ENCODE measurements at regions not wholly inside any gene's neighbourhood (a gene's known extent, or its start where the extent isn't known, plus 50 kb on each side); places are given as distances from the start of the nearest gene placed in this dataset.
"Not testable (repeated sequence)": the region's sequence is repeated elsewhere in the genome, so short reads cannot be mapped to it uniquely, and the experiment has no call there.

DNA sequence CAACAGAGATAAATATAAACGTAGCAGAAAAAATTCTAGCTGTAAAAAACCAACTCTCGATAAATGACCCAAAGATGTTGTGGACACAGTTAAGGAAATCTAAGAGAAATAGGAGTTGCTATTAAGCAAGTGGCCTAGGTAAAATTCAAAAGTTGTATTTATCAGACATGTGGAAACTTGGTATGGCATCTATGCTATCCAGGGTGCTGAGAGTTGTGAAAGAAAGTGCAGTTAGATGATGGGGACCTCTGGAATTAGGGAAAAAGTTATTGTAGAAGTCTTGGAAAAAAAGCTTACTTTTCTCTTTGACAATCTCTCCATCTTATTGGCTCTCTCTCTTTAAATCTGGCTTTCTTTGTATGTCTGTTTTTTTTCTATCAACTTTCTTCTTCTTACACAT, 1090.9 kb downstream of the TBL1XR1 start:
- no peak for DNase-seq

GRCh38 chr3:176097027-176097426, 1100.3 kb downstream of the TBL1XR1 start:
- H3K4me1 ChIP-seq (ENCODE audit: control insufficient read depth, insufficient read depth, low read length, poor library complexity, severe bottlenecking), result no peaks in the 10 kb centered on the region
- no peak overlapping the region for H3K4me3 ChIP-seq (ENCODE audit: insufficient read depth, low read depth, low read length, poor library complexity, severe bottlenecking)
- no peak for DNase-seq
- no peaks in the 10 kb centered on the region for H3K9me3 ChIP-seq (ENCODE audit: control insufficient read depth, low read length)
- H3K36me3 ChIP-seq (ENCODE audit: control insufficient read depth, insufficient read depth, low read length), result no peaks in the 10 kb centered on the region
- H3K27me3 ChIP-seq (replicated peaks; ENCODE audit: control insufficient read depth, insufficient read depth, low read length, poor library complexity, severe bottlenecking), result no peaks in the 10 kb centered on the region
- no peak overlapping the region for H3K27ac ChIP-seq (ENCODE audit: insufficient read depth, low read length, poor library complexity, severe bottlenecking)

More for the DNA sequence above, 1090.9 kb downstream of the TBL1XR1 start:
- Histone ChIP-seq H3K9me3 (ENCODE audit: control insufficient read depth, low read length) (no peaks in the 10 kb centered on the region), H3K36me3 (ENCODE audit: control insufficient read depth, insufficient read depth, low read length) (no peaks in the 10 kb centered on the region), H3K4me3 (ENCODE audit: insufficient read depth, low read depth, low read length, poor library complexity, severe bottlenecking) (no peak overlapping the region), H3K27me3 (replicated peaks; ENCODE audit: control insufficient read depth, insufficient read depth, low read length, poor library complexity, severe bottlenecking) (no peaks in the 10 kb centered on the region), H3K4me1 (ENCODE audit: control insufficient read depth, insufficient read depth, low read length, poor library complexity, severe bottlenecking) (no peaks in the 10 kb centered on the region), H3K27ac (ENCODE audit: insufficient read depth, low read length, poor library complexity, severe bottlenecking) (no peak overlapping the region)

- not testable (repeated sequence) for H3K9me3 ChIP-seq (ENCODE audit: control insufficient read depth, low read length); H3K36me3 ChIP-seq (ENCODE audit: control insufficient read depth, insufficient read depth, low read length); H3K27me3 ChIP-seq (replicated peaks; ENCODE audit: control insufficient read depth, insufficient read depth, low read length, poor library complexity, severe bottlenecking); DNase-seq; H3K27ac ChIP-seq (ENCODE audit: insufficient read depth, low read length, poor library complexity, severe bottlenecking); H3K4me3 ChIP-seq (ENCODE audit: insufficient read depth, low read depth, low read length, poor library complexity, severe bottlenecking); H3K4me1 ChIP-seq (ENCODE audit: control insufficient read depth, insufficient read depth, low read length, poor library complexity, severe bottlenecking)
Measured at GRCh38 chr3:176093892-176094291, 1103.4 kb downstream of the TBL1XR1 start.

GRCh38 chr3:176090727-176091126, 1106.6 kb downstream of the TBL1XR1 start:
- H3K4me3 ChIP-seq (ENCODE audit: insufficient read depth, low read depth, low read length, poor library complexity, severe bottlenecking), result no peak overlapping the region

GRCh38 chr3:176088962-176089383, 1108.3 kb downstream of the TBL1XR1 start:
- DNase-seq, result no peak
- Histone ChIP-seq H3K4me1 (ENCODE audit: control insufficient read depth, insufficient read depth, low read length, poor library complexity, severe bottlenecking) (no peaks in the 10 kb centered on the region), H3K27ac (ENCODE audit: insufficient read depth, low read length, poor library complexity, severe bottlenecking) (no peak overlapping the region), H3K9me3 (ENCODE audit: control insufficient read depth, low read length) (no peaks in the 10 kb centered on the region), H3K4me3 (ENCODE audit: insufficient read depth, low read depth, low read length, poor library complexity, severe bottlenecking) (no peak overlapping the region), H3K27me3 (replicated peaks; ENCODE audit: control insufficient read depth, insufficient read depth, low read length, poor library complexity, severe bottlenecking) (no peaks in the 10 kb centered on the region), H3K36me3 (ENCODE audit: control insufficient read depth, insufficient read depth, low read length) (no peaks in the 10 kb centered on the region)

More at GRCh38 chr3:176090727-176091126, 1106.6 kb downstream of the TBL1XR1 start:
- no peak for DNase-seq
- no peak overlapping the region for H3K27ac ChIP-seq (ENCODE audit: insufficient read depth, low read length, poor library complexity, severe bottlenecking)
- H3K27me3 ChIP-seq (replicated peaks; ENCODE audit: control insufficient read depth, insufficient read depth, low read length, poor library complexity, severe bottlenecking), result no peaks in the 10 kb centered on the region
- no peaks in the 10 kb centered on the region for H3K4me1 ChIP-seq (ENCODE audit: control insufficient read depth, insufficient read depth, low read length, poor library complexity, severe bottlenecking)
- H3K36me3 ChIP-seq (ENCODE audit: control insufficient read depth, insufficient read depth, low read length), result no peaks in the 10 kb centered on the region
- H3K9me3 ChIP-seq (ENCODE audit: control insufficient read depth, low read length), result no peaks in the 10 kb centered on the region

GRCh38 chr3:176087066-176087697, 1110.1 kb downstream of the TBL1XR1 start:
- Histone ChIP-seq H3K27ac (ENCODE audit: insufficient read depth, low read length, poor library complexity, severe bottlenecking) (no peak overlapping the region), H3K27me3 (replicated peaks; ENCODE audit: control insufficient read depth, insufficient read depth, low read length, poor library complexity, severe bottlenecking) (no peaks in the 10 kb centered on the region), H3K36me3 (ENCODE audit: control insufficient read depth, insufficient read depth, low read length) (no peaks in the 10 kb centered on the region), H3K9me3 (ENCODE audit: control insufficient read depth, low read length) (no peaks in the 10 kb centered on the region), H3K4me3 (ENCODE audit: insufficient read depth, low read depth, low read length, poor library complexity, severe bottlenecking) (no peak overlapping the region), H3K4me1 (ENCODE audit: control insufficient read depth, insufficient read depth, low read length, poor library complexity, severe bottlenecking) (no peaks in the 10 kb centered on the region)
- no peak for DNase-seq

DNA sequence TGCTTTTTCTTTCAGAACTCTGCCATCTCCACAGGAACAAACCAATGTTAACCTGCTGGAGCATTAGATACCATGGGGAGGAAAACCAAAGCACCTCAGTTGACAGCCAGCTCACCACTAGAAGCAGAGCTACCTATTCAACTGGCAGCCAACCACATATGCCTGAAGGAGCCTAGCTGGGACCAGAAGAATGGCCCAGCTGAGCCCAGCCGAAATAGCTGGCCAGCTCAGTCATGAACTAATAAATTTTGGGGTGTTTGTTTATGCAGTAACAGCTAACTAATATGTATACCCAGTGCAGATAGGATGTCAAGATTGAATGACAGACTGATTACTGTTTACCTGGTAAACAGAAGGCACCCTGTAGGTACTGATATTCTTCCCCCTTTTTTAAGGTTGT, 1117.5 kb downstream of the TBL1XR1 start:
- no peaks in the 10 kb centered on the region for H3K9me3 ChIP-seq (ENCODE audit: control insufficient read depth, low read length)
- H3K4me1 ChIP-seq (ENCODE audit: control insufficient read depth, insufficient read depth, low read length, poor library complexity, severe bottlenecking), result no peaks in the 10 kb centered on the region
- H3K27me3 ChIP-seq (replicated peaks; ENCODE audit: control insufficient read depth, insufficient read depth, low read length, poor library complexity, severe bottlenecking), result no peaks in the 10 kb centered on the region
- H3K4me3 ChIP-seq (ENCODE audit: insufficient read depth, low read depth, low read length, poor library complexity, severe bottlenecking), result no peak overlapping the region
- H3K27ac ChIP-seq (ENCODE audit: insufficient read depth, low read length, poor library complexity, severe bottlenecking), result no peak overlapping the region
- no peak for DNase-seq
- no peaks in the 10 kb centered on the region for H3K36me3 ChIP-seq (ENCODE audit: control insufficient read depth, insufficient read depth, low read length)

DNA sequence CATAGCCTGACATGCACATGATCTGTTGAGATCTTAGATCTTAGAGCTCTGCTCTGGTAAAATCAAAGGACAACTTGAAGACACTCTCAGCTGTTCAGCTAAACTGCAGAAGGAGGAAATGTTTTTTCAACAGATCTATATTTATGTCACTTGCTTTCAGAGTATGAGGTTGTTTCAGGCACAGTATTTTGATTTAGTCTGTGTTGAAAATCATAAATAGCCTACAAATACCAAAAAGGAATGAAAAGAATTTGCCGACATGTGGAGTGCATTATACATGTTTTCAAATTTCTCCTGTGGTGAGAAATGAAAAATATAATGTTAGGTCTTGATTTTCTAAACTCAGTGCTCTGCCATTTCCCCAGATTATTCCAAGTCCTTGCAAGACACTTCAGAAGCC, 1118.4 kb downstream of the TBL1XR1 start:
- H3K4me1 ChIP-seq (ENCODE audit: control insufficient read depth, insufficient read depth, low read length, poor library complexity, severe bottlenecking), result no peaks in the 10 kb centered on the region
- H3K27ac ChIP-seq (ENCODE audit: insufficient read depth, low read length, poor library complexity, severe bottlenecking), result no peak overlapping the region
- no peak overlapping the region for H3K4me3 ChIP-seq (ENCODE audit: insufficient read depth, low read depth, low read length, poor library complexity, severe bottlenecking)
- no peaks in the 10 kb centered on the region for H3K27me3 ChIP-seq (replicated peaks; ENCODE audit: control insufficient read depth, insufficient read depth, low read length, poor library complexity, severe bottlenecking)
- no peak for DNase-seq
- H3K36me3 ChIP-seq (ENCODE audit: control insufficient read depth, insufficient read depth, low read length), result no peaks in the 10 kb centered on the region
- no peaks in the 10 kb centered on the region for H3K9me3 ChIP-seq (ENCODE audit: control insufficient read depth, low read length)

GRCh38 chr3:176075491-176075890, 1121.8 kb downstream of the TBL1XR1 start:
- Histone ChIP-seq H3K9me3 (ENCODE audit: control insufficient read depth, low read length) (no peaks in the 10 kb centered on the region), H3K4me1 (ENCODE audit: control insufficient read depth, insufficient read depth, low read length, poor library complexity, severe bottlenecking) (no peaks in the 10 kb centered on the region), H3K4me3 (ENCODE audit: insufficient read depth, low read depth, low read length, poor library complexity, severe bottlenecking) (no peak overlapping the region), H3K36me3 (ENCODE audit: control insufficient read depth, insufficient read depth, low read length) (no peaks in the 10 kb centered on the region), H3K27me3 (replicated peaks; ENCODE audit: control insufficient read depth, insufficient read depth, low read length, poor library complexity, severe bottlenecking) (no peaks in the 10 kb centered on the region), H3K27ac (ENCODE audit: insufficient read depth, low read length, poor library complexity, severe bottlenecking) (no peak overlapping the region)
- DNase-seq, result no peak

GRCh38 chr3:176075046-176075445, 1122.2 kb downstream of the TBL1XR1 start:
- no peak for DNase-seq
- Histone ChIP-seq H3K36me3 (ENCODE audit: control insufficient read depth, insufficient read depth, low read length) (no peaks in the 10 kb centered on the region), H3K27ac (ENCODE audit: insufficient read depth, low read length, poor library complexity, severe bottlenecking) (no peak overlapping the region), H3K4me1 (ENCODE audit: control insufficient read depth, insufficient read depth, low read length, poor library complexity, severe bottlenecking) (no peaks in the 10 kb centered on the region), H3K27me3 (replicated peaks; ENCODE audit: control insufficient read depth, insufficient read depth, low read length, poor library complexity, severe bottlenecking) (no peaks in the 10 kb centered on the region), H3K9me3 (ENCODE audit: control insufficient read depth, low read length) (no peaks in the 10 kb centered on the region), H3K4me3 (ENCODE audit: insufficient read depth, low read depth, low read length, poor library complexity, severe bottlenecking) (no peak overlapping the region)
